ENCODE measurements at regions not wholly inside any gene's neighbourhood (a gene's known extent, or its start where the extent isn't known, plus 50 kb on each side); places are given as distances from the start of the nearest gene placed in this dataset.

DNA sequence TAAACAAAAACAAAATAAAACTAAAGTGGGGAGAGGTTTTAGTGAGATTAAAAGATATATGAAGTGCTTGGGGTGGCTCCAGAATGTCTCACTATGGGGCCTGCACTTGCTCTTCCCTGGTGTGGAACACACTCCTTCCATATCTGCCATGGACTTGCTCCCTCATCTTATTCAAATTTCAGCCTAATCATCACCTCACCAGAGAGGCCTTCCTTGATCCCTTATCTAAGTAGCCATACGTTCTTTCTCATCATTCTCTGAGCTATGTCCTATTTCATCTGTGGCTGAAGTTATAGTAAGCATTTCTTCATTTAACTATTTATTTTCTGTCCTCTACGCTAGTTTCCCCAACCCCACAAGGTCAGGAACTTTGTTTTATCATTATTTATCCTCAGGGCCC, 511.7 kb downstream of the NTRK3 start:
- Histone ChIP-seq H3K14ac (ENCODE audit: low read length) (no peak overlapping the region), H2BK15ac (ENCODE audit: low read length) (no peak overlapping the region), H4K91ac (ENCODE audit: low read depth, low read length, poor library complexity) (no peak overlapping the region), H2AK5ac (ENCODE audit: low read depth, low read length) (no peak overlapping the region), H2BK120ac (ENCODE audit: low read depth, low read length) (no peak overlapping the region), H3K23ac (ENCODE audit: low read depth, low read length, poor library complexity) (no peak overlapping the region), H2BK5ac (ENCODE audit: low read length) (no peak overlapping the region), H3K18ac (ENCODE audit: low read length) (no peak overlapping the region), H2BK12ac (ENCODE audit: low read length) (no peak overlapping the region), H3K4me3 (ENCODE audit: low read length in 2 of 2) (no peak overlapping the region), H3K4me1 (ENCODE audit: control insufficient read depth in 2 of 2, insufficient read depth in 1 of 2, low read depth in 1 of 2, low read length in 2 of 2) (no peaks in the 10 kb centered on the region), H3K4me2 (ENCODE audit: insufficient read depth, low read length, poor library complexity, severe bottlenecking) (no peak overlapping the region), H3K9me3 (replicated peaks in 1 of 2; ENCODE audit: control insufficient read depth in 2 of 2, insufficient read depth in 1 of 2, low read depth in 1 of 2, low read length in 2 of 2) (no peaks in the 10 kb centered on the region), H3K9ac (ENCODE audit: low read depth, low read length, poor library complexity) (no peak overlapping the region), H3K79me1 (ENCODE audit: low read depth, low read length) (no peaks in the 10 kb centered on the region), H3K4ac (ENCODE audit: low read length) (no peak overlapping the region), H3K27ac (replicated peaks; ENCODE audit: low read length) (no peak overlapping the region), H3K36me3 (replicated peaks in 1 of 2; ENCODE audit: control insufficient read depth in 2 of 2, insufficient read depth in 2 of 2, low read length in 2 of 2) (no peaks in the 10 kb centered on the region), H3K27me3 (ENCODE audit: control insufficient read depth in 3 of 3, insufficient read depth in 3 of 3, low read depth in 1 of 3, low read length in 3 of 3) (no peaks in the 10 kb centered on the region), H2AFZ (ENCODE audit: low read length) (no peak overlapping the region), H4K8ac (ENCODE audit: low read depth, low read length) (no peak overlapping the region)
- no CpG with 5 or more reads among the region's 2 CpGs for WGBS, 2 donors (ENCODE audit: extremely low coverage in 2 of 2, insufficient read length in 2 of 2, insufficient replicate concordance in 1 of 2)
- DNase-seq (ENCODE audit: low spot score): no peak

DNA sequence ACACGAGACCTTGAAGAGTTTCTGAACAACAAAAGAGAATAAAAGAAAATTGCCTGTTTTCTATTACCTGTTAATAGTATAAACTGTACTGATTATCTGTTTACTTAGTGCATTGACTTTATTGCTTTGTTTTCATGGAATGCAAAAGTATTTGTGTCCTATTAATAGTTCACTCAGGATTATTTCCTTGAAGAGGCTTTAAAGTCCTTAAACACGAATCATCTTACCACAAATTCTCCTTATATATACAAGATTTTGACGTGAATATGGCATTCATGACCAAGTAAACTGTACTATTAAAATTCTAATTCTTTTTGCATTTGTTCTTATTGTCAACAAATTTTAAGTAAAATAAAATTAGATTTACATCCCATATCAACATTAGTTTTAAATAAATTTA, 513.0 kb downstream of the NTRK3 start:
- H3K4me2 ChIP-seq (ENCODE audit: insufficient read depth, low read length, poor library complexity, severe bottlenecking): no peak overlapping the region
- no peaks in the 10 kb centered on the region for H3K9me3 ChIP-seq (replicated peaks in 1 of 2; ENCODE audit: control insufficient read depth in 2 of 2, insufficient read depth in 1 of 2, low read depth in 1 of 2, low read length in 2 of 2)
- H3K27me3 ChIP-seq (ENCODE audit: control insufficient read depth in 3 of 3, insufficient read depth in 3 of 3, low read depth in 1 of 3, low read length in 3 of 3): no peaks in the 10 kb centered on the region
- H3K36me3 ChIP-seq (replicated peaks in 1 of 2; ENCODE audit: control insufficient read depth in 2 of 2, insufficient read depth in 2 of 2, low read length in 2 of 2): no peaks in the 10 kb centered on the region
- H3K27ac ChIP-seq (replicated peaks; ENCODE audit: low read length): no peak overlapping the region
- H3K18ac ChIP-seq (ENCODE audit: low read length): no peak overlapping the region
- no peaks in the 10 kb centered on the region for H3K79me1 ChIP-seq (ENCODE audit: low read depth, low read length)
- H2BK15ac ChIP-seq (ENCODE audit: low read length): no peak overlapping the region
- H3K4me3 ChIP-seq (ENCODE audit: low read length in 2 of 2): no peak overlapping the region
- no peak overlapping the region for H3K23ac ChIP-seq (ENCODE audit: low read depth, low read length, poor library complexity)
- no peak overlapping the region for H2AK5ac ChIP-seq (ENCODE audit: low read depth, low read length)
- H4K91ac ChIP-seq (ENCODE audit: low read depth, low read length, poor library complexity): no peak overlapping the region
- H2BK120ac ChIP-seq (ENCODE audit: low read depth, low read length): no peak overlapping the region
- H3K4me1 ChIP-seq (ENCODE audit: control insufficient read depth in 2 of 2, insufficient read depth in 1 of 2, low read depth in 1 of 2, low read length in 2 of 2): no peaks in the 10 kb centered on the region
- DNase-seq (ENCODE audit: low spot score): no peak
- WGBS, 2 donors (ENCODE audit: extremely low coverage in 2 of 2, insufficient read length in 2 of 2, insufficient replicate concordance in 1 of 2): no CpG with 5 or more reads among the region's 3 CpGs
- H3K4ac ChIP-seq (ENCODE audit: low read length): no peak overlapping the region
- no peak overlapping the region for H4K8ac ChIP-seq (ENCODE audit: low read depth, low read length)
- H2BK12ac ChIP-seq (ENCODE audit: low read length): no peak overlapping the region
- H2AFZ ChIP-seq (ENCODE audit: low read length): no peak overlapping the region
- H3K9ac ChIP-seq (ENCODE audit: low read depth, low read length, poor library complexity): no peak overlapping the region
- no peak overlapping the region for H3K14ac ChIP-seq (ENCODE audit: low read length)
- H2BK5ac ChIP-seq (ENCODE audit: low read length): no peak overlapping the region

DNA sequence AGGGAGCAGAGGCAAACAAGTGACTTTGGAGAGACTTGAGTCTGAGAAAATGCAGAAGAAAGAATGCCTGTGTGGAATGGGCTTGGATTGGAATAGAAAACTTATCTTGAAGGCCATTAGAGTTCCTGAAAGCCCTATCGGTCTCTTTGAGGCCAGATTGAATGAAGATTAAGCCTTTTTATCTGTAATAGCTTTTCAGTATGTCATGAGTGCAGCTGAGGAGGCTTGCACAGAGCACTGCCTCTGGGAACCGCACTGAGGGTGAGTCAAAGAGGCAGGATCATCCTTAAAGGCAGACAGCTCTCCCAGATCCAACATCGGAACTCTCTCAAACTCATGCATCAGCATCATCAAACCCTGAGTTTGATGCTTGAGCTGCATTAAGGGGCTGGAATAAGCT, 515.2 kb downstream of the NTRK3 start:
- no CpG with 5 or more reads among the region's 3 CpGs for WGBS, 2 donors (ENCODE audit: extremely low coverage in 2 of 2, insufficient read length in 2 of 2, insufficient replicate concordance in 1 of 2)
- Histone ChIP-seq H3K9ac (ENCODE audit: low read depth, low read length, poor library complexity) (no peak overlapping the region), H3K27me3 (ENCODE audit: control insufficient read depth in 3 of 3, insufficient read depth in 3 of 3, low read depth in 1 of 3, low read length in 3 of 3) (no peaks in the 10 kb centered on the region), H2BK15ac (ENCODE audit: low read length) (no peak overlapping the region), H3K36me3 (replicated peaks in 1 of 2; ENCODE audit: control insufficient read depth in 2 of 2, insufficient read depth in 2 of 2, low read length in 2 of 2) (no peaks in the 10 kb centered on the region), H4K91ac (ENCODE audit: low read depth, low read length, poor library complexity) (no peak overlapping the region), H3K4ac (ENCODE audit: low read length) (no peak overlapping the region), H2BK12ac (ENCODE audit: low read length) (no peak overlapping the region), H2AFZ (ENCODE audit: low read length) (no peak overlapping the region), H3K9me3 (replicated peaks in 1 of 2; ENCODE audit: control insufficient read depth in 2 of 2, insufficient read depth in 1 of 2, low read depth in 1 of 2, low read length in 2 of 2) (no peaks in the 10 kb centered on the region), H3K79me1 (ENCODE audit: low read depth, low read length) (no peaks in the 10 kb centered on the region), H2BK5ac (ENCODE audit: low read length) (no peak overlapping the region), H2BK120ac (ENCODE audit: low read depth, low read length) (no peak overlapping the region), H3K14ac (ENCODE audit: low read length) (no peak overlapping the region), H3K18ac (ENCODE audit: low read length) (no peak overlapping the region), H3K4me1 (ENCODE audit: control insufficient read depth in 2 of 2, insufficient read depth in 1 of 2, low read depth in 1 of 2, low read length in 2 of 2) (peaks cover 0 to 4% of the 10 kb centered on the region in 2 donors), H2AK5ac (ENCODE audit: low read depth, low read length) (no peak overlapping the region), H3K23ac (ENCODE audit: low read depth, low read length, poor library complexity) (no peak overlapping the region), H3K4me2 (ENCODE audit: insufficient read depth, low read length, poor library complexity, severe bottlenecking) (no peak overlapping the region), H3K4me3 (ENCODE audit: low read length in 2 of 2) (no peak overlapping the region), H4K8ac (ENCODE audit: low read depth, low read length) (no peak overlapping the region), H3K27ac (replicated peaks; ENCODE audit: low read length) (no peak overlapping the region)
- DNase-seq (ENCODE audit: low spot score): no peak

DNA sequence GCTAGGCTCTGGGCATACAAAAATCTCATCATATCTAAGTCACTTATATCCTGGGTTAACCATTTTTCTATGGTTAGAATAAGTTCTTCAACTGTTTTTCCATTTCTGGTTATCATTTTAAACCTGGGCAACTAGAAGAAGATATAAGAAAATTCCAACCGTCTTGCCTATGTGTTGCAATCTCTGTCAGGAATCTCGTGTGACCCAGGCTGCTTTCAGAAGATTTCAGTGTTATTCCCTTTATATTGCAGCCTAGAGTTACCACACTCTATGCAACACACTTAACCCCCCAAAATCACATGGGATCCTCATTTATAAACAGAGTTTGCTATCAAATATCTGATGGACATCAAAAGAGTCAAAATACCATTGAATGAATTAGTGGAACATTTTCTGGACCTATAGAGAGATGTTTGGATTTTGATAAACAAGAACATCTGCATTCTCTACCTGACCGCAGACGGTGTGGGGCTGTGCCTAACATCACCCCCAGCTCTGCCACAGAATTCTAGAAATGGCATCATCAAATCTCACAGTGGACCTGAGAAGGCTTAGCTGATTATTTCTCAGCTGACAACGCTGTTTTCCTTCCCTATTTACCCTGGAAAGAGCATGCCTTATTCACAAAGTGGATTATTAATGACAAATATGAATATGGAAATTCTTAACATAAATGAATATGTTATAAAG, 515.7 kb downstream of the NTRK3 start:
- Histone ChIP-seq H4K91ac (ENCODE audit: low read depth, low read length, poor library complexity) (no peak overlapping the region), H3K27ac (replicated peaks; ENCODE audit: low read length) (no peak overlapping the region), H4K8ac (ENCODE audit: low read depth, low read length) (no peak overlapping the region), H2BK12ac (ENCODE audit: low read length) (no peak overlapping the region), H3K4me1 (ENCODE audit: control insufficient read depth in 2 of 2, insufficient read depth in 1 of 2, low read depth in 1 of 2, low read length in 2 of 2) (peaks cover 0 to 9% of the 10 kb centered on the region in 2 donors), H3K9ac (ENCODE audit: low read depth, low read length, poor library complexity) (no peak overlapping the region), H2BK120ac (ENCODE audit: low read depth, low read length) (no peak overlapping the region), H3K4ac (ENCODE audit: low read length) (no peak overlapping the region), H2AK5ac (ENCODE audit: low read depth, low read length) (no peak overlapping the region), H2AFZ (ENCODE audit: low read length) (no peak overlapping the region), H2BK5ac (ENCODE audit: low read length) (no peak overlapping the region), H3K18ac (ENCODE audit: low read length) (no peak overlapping the region), H3K27me3 (ENCODE audit: control insufficient read depth in 3 of 3, insufficient read depth in 3 of 3, low read depth in 1 of 3, low read length in 3 of 3) (no peaks in the 10 kb centered on the region), H3K4me2 (ENCODE audit: insufficient read depth, low read length, poor library complexity, severe bottlenecking) (no peak overlapping the region), H3K36me3 (replicated peaks in 1 of 2; ENCODE audit: control insufficient read depth in 2 of 2, insufficient read depth in 2 of 2, low read length in 2 of 2) (no peaks in the 10 kb centered on the region), H3K9me3 (replicated peaks in 1 of 2; ENCODE audit: control insufficient read depth in 2 of 2, insufficient read depth in 1 of 2, low read depth in 1 of 2, low read length in 2 of 2) (no peaks in the 10 kb centered on the region), H2BK15ac (ENCODE audit: low read length) (no peak overlapping the region), H3K14ac (ENCODE audit: low read length) (no peak overlapping the region), H3K23ac (ENCODE audit: low read depth, low read length, poor library complexity) (no peak overlapping the region), H3K79me1 (ENCODE audit: low read depth, low read length) (no peaks in the 10 kb centered on the region), H3K4me3 (ENCODE audit: low read length in 2 of 2) (no peak overlapping the region)
- no peak for DNase-seq (ENCODE audit: low spot score)
- WGBS, 2 donors (ENCODE audit: extremely low coverage in 2 of 2, insufficient read length in 2 of 2, insufficient replicate concordance in 1 of 2): no CpG with 5 or more reads among the region's 5 CpGs

Measured in neuronal stem cell (in vitro differentiated cells).